HepG2 (cell line): ENCODE measurements at regions not wholly inside any gene's neighbourhood (a gene's known extent, or its start where the extent isn't known, plus 50 kb on each side); places are given as distances from the start of the nearest gene placed in this dataset.

Source experiments
- ATAC-seq: fragments of 200-7000 bp; cut with Tn5 transposase; 3 replicates; pipeline ENCODE4 v1.9.1; 2020; ENCODE audit warnings: mild to moderate bottlenecking, moderate library complexity
- BruUV-seq: library from RNA; stranded (reverse); fragments of 400-500 nt; replicated peaks from 2 replicates; lab custom pipeline; 2021; lab: Mats Ljungman, UMichigan
- CTCF ChIA-PET: fragments of 300-600 bp; formaldehyde crosslinking; extraction: SDS; loops from one replicate; lab custom pipeline; 2021; ENCODE audit warnings: low total read pairs, inconsistent platforms, low intra/inter-chr PET ratio; lab: Yijun Ruan, JAX
- POLR2A ChIA-PET: fragments of 350-600 bp; sonication (Branson Sonifier 250); formaldehyde crosslinking; loops from one replicate; lab custom pipeline; 2020; ENCODE audit warnings: antibody characterized with exemption, inconsistent platforms; lab: Yijun Ruan, JAX
- DNase-seq: peaks from one replicate; pipeline ENCODE4 v3.0.0-alpha.2; 2015; ENCODE audit warnings: low spot score
- FAIRE-seq: peaks from 3 replicates; lab custom pipeline; 2011; peaks lifted over from hg19 to GRCh38; lab: Jason Lieb, UNC
- H2AFZ ChIP-seq: one replicate; pipeline ENCODE4 v1.6.1; 2011; ENCODE audit warnings: low read length, inconsistent platforms
- H3K27ac ChIP-seq: fragments of 300-600 bp; 3 replicates; pipeline ENCODE4 v1.8.0; 2011; ENCODE audit warnings: mixed run types, mild to moderate bottlenecking, mixed read lengths, low read length, inconsistent platforms; ENCODE audit not compliant: insufficient read depth; ENCODE audit errors: extremely low read length
- H3K27me3 ChIP-seq, 2 experiments: fragments of 200-600 bp in 1 of 2; 2 replicates in 1 of 2; 3 replicates in 1 of 2; pipeline versions ENCODE4 v1.6.0 to v1.8.0; 2011; ENCODE audit warnings: low read length in 2 of 2, mild to moderate bottlenecking in 2 of 2, moderate library complexity in 2 of 2, inconsistent platforms in 1 of 2; ENCODE audit not compliant: insufficient read depth in 2 of 2, control insufficient read depth in 1 of 2
- H3K36me3 ChIP-seq, 2 experiments: fragments of 200-600 bp in 1 of 2; replicated peaks in 1 of 2; 2 replicates in 1 of 2; 3 replicates in 1 of 2; pipeline versions ENCODE4 v1.5.1 to v1.8.0; 2011; ENCODE audit warnings: low read length in 2 of 2, inconsistent platforms in 1 of 2; ENCODE audit not compliant: insufficient read depth in 2 of 2, control insufficient read depth in 1 of 2
- H3K4me1 ChIP-seq: 2 replicates; pipeline ENCODE4 v1.5.1; 2012; ENCODE audit warnings: low read length, inconsistent platforms; ENCODE audit not compliant: insufficient read depth
- H3K4me2 ChIP-seq: 2 replicates; pipeline ENCODE4 v1.6.0; 2011; ENCODE audit warnings: low read depth, low read length, inconsistent platforms
- H3K4me3 ChIP-seq, 3 experiments: fragments of 200-600 bp in 1 of 3; sonication (generic), shearing (Covaris generic) in 1 of 3; replicated peaks in 1 of 3; 2 replicates each; pipeline ENCODE4 v1.5.1; 2011 to 2016; ENCODE audit warnings: low read length in 3 of 3, inconsistent platforms in 2 of 3, low read depth in 2 of 3, mild to moderate bottlenecking in 2 of 3, control low read depth in 1 of 3, mixed read lengths in 1 of 3; ENCODE audit not compliant: insufficient read depth in 1 of 3
- H3K79me2 ChIP-seq: one replicate; pipeline ENCODE4 v1.6.1; 2011; ENCODE audit warnings: low read length, inconsistent platforms; ENCODE audit not compliant: insufficient read depth
- H3K9ac ChIP-seq: 2 replicates; pipeline ENCODE4 v1.6.0; 2011; ENCODE audit warnings: mild to moderate bottlenecking, low read depth, low read length, inconsistent platforms; ENCODE audit not compliant: insufficient read depth
- H3K9me3 ChIP-seq: 2 replicates; pipeline ENCODE4 v1.5.1; 2012; ENCODE audit warnings: mild to moderate bottlenecking, low read length
- H4K20me1 ChIP-seq: 2 replicates; pipeline ENCODE4 v1.6.0; 2011; ENCODE audit warnings: inconsistent platforms, mild to moderate bottlenecking, low read length, moderate library complexity; ENCODE audit not compliant: insufficient read depth
- CEBPB ChIP-seq: IDR thresholded peaks from 2 replicates; pipeline ENCODE4 v1.6.1; 2011; ENCODE audit warnings: low read depth, low read length, improper control_type of control experiment, borderline replicate concordance
- CEBPG ChIP-seq: IDR thresholded peaks from 2 replicates; pipeline ENCODE4 v1.6.1; 2016
- EP300 ChIP-seq, 3 experiments: sonication (generic) in 1 of 3; formaldehyde crosslinking in 1 of 3; IDR thresholded peaks; 2 replicates each; pipeline versions ENCODE4 v1.5.1 to v1.6.1; 2011 to 2020; ENCODE audit warnings: low read depth in 2 of 3, low read length in 2 of 3, borderline replicate concordance in 1 of 3, improper control_type of control experiment in 1 of 3, mild to moderate bottlenecking in 1 of 3, missing genetic modification reagents in 1 of 3, moderate library complexity in 1 of 3
- GABPB1 ChIP-seq: IDR thresholded peaks from 2 replicates; pipeline ENCODE4 v1.6.1; 2016; ENCODE audit warnings: mild to moderate bottlenecking, missing genetic modification reagents, moderate library complexity, missing compliant biosample characterization
- HDAC2 ChIP-seq: sonication (generic); formaldehyde crosslinking; IDR thresholded peaks from 2 replicates; pipeline ENCODE4 v1.4.0; 2020; ENCODE audit warnings: missing genetic modification reagents
- MAFK ChIP-seq, 2 experiments: IDR thresholded peaks in 1 of 2; conservative IDR thresholded peaks in 1 of 2; 2 replicates each; pipeline ENCODE4 v1.6.1; 2011; ENCODE audit warnings: improper control_type of control experiment in 2 of 2, low read length in 2 of 2
- SALL1 ChIP-seq: sonication (generic); formaldehyde crosslinking; IDR thresholded peaks from 2 replicates; pipeline ENCODE4 v1.8.0; 2022; ENCODE audit warnings: mild to moderate bottlenecking, missing genetic modification reagents
- SRSF4 ChIP-seq: fragments of 200-400 bp; formaldehyde crosslinking; IDR thresholded peaks from one replicate; pipeline ENCODE4 v1.6.1; 2018; ENCODE audit warnings: mild to moderate bottlenecking, low read depth, low read length, moderate library complexity; ENCODE audit not compliant: poor library complexity, severe bottlenecking
- ZEB1 ChIP-seq: IDR thresholded peaks from 2 replicates; pipeline ENCODE4 v1.6.1; 2012; ENCODE audit warnings: mild to moderate bottlenecking, low read depth, inconsistent platforms; ENCODE audit not compliant: insufficient replicate concordance
- ZNF33B ChIP-seq: sonication (generic); formaldehyde crosslinking; IDR thresholded peaks from 2 replicates; pipeline ENCODE4 v1.5.1; 2020; ENCODE audit warnings: mild to moderate bottlenecking, missing genetic modification reagents
- ZNF350 ChIP-seq: sonication (generic); formaldehyde crosslinking; IDR thresholded peaks from 2 replicates; pipeline ENCODE4 v1.4.0; 2020; ENCODE audit warnings: mild to moderate bottlenecking, low read depth, missing genetic modification reagents, borderline replicate concordance
- ZNF660 ChIP-seq: sonication (generic); formaldehyde crosslinking; IDR thresholded peaks from 2 replicates; pipeline ENCODE4 v1.5.1; 2020; ENCODE audit warnings: mild to moderate bottlenecking, low read depth, missing genetic modification reagents, borderline replicate concordance
- WGBS: methylation state at CpG from one replicate; pipeline ENCODE4 v1.1.6; 2017; ENCODE audit warnings: low lambda C conversion rate; 5-methylcytosine and 5-hydroxymethylcytosine counted together
- in situ Hi-C: cut with HindIII; loops from 2 replicates; pipeline ENCODE4 v1.10.0; 2017; ENCODE audit warnings: low pct_unique_long_range_greater_than_20kb; ENCODE audit not compliant: extremely low pct_ligation_motif_present
- intact Hi-C: fragments of 100-400 bp; cut with micrococcal nuclease; formaldehyde crosslinking; loops from one replicate; pipeline ENCODE4 v1.10.0; 2022; ENCODE audit not compliant: unreplicated experiment
- TF ChIP-seq, protein P1 (sequence below): sonication (generic); formaldehyde crosslinking; IDR thresholded peaks from 2 replicates; pipeline ENCODE4 v1.9.0; 2022; ENCODE audit warnings: low read depth, missing genetic modification reagents
- TF ChIP-seq, protein P2 (sequence below): sonication (generic); formaldehyde crosslinking; IDR thresholded peaks from 2 replicates; pipeline ENCODE4 v1.4.0; 2020; ENCODE audit warnings: missing genetic modification reagents
- TF ChIP-seq, protein P3 (sequence below): sonication (generic); formaldehyde crosslinking; IDR thresholded peaks from 2 replicates; pipeline ENCODE4 v1.4.0; 2020; ENCODE audit warnings: missing genetic modification reagents

DNA sequence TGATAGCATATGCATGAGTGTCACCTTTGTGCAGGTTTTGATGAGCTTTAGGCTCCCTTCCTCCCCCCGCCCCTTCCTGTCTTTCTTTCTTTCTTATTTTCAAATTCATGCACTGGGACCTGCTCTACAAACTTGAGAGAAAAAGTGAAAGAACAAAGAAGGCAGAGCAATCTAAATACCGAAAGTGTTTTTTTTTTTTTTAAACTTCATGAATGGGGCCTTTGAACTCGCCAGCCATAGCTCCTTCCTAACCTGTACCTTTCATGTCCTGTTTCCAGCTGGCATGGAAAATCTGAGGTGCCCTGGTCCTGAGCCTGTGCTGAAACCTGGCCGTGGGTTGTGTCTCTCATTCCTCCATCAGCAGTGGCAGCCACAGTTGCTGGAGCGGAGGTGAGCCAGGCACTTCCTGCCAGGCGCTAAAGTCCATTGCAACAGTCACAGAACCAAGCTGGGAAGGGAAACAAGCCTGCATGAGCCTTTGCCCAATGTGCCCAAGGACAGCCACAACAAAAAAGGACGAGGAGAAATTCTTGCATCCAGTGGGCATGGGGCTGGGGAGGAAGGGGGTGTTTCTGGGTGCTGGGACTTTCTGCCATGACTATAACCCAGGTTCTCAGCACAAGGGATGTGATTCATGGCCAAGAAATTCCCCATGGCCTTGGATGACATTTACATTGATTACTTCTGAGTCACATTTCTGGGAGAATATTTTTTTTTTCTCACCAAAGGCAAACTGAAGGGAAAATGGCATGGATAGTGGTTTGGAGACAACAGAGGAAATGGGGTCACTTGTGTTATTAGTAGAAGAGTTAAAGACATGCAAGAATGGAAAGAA is 102.7 kb downstream of the TMEM30B start:
- H3K4me1 ChIP-seq = peaks cover 31% of the 10 kb centered on the region
- in situ Hi-C loops (loop anchor here (25.0 kb wide), 1 partner anchor 141 kb away; no protein-coding TSS in a partner anchor), intact Hi-C loops (loop anchor here (1.0 kb wide), 1 partner anchor 76 kb away; no protein-coding TSS in a partner anchor)
- peak; percentile 85 for DNase-seq
- H3K4me2 ChIP-seq = peak overlapping the region; percentile 86
- H2AFZ ChIP-seq = peak overlapping the region; percentile 52
- TSS peak; percentile 72 for BruUV-seq
- H3K27ac ChIP-seq = peak overlapping the region; percentile 59
- 17% methylated on average over 6 of the region's 7 CpGs for WGBS
- H3K9ac ChIP-seq = peak overlapping the region; percentile 63
- H3K27me3 ChIP-seq = no peaks in the 10 kb centered on the region
- peak overlapping the region; percentile 39 to 59 (median 43) for H3K4me3 ChIP-seq
- H4K20me1 ChIP-seq = no peaks in the 10 kb centered on the region
- FAIRE-seq = peak; percentile 39
- ATAC-seq = peak; percentile 86
- CTCF ChIA-PET = no interaction called here
- H3K36me3 ChIP-seq = no peaks in the 10 kb centered on the region
- H3K79me2 ChIP-seq = no peaks in the 10 kb centered on the region
- no peaks in the 10 kb centered on the region for H3K9me3 ChIP-seq
- POLR2A ChIA-PET = interaction anchor here (1.0 to 2.3 kb wide), 6 partner anchors 11 to 516 kb away, joined by 3 to 9 read pairs (median 3); partner anchors contain the start of genes SLC38A6 and TRMT5
- peak; percentile 62 for TF ChIP-seq GABPB1 (CRISPR knock-in tag)
- peak; percentile 31; the same call in 1 of the 2 replicates for TF ChIP-seq CEBPB
- TF ChIP-seq, protein P1, sequence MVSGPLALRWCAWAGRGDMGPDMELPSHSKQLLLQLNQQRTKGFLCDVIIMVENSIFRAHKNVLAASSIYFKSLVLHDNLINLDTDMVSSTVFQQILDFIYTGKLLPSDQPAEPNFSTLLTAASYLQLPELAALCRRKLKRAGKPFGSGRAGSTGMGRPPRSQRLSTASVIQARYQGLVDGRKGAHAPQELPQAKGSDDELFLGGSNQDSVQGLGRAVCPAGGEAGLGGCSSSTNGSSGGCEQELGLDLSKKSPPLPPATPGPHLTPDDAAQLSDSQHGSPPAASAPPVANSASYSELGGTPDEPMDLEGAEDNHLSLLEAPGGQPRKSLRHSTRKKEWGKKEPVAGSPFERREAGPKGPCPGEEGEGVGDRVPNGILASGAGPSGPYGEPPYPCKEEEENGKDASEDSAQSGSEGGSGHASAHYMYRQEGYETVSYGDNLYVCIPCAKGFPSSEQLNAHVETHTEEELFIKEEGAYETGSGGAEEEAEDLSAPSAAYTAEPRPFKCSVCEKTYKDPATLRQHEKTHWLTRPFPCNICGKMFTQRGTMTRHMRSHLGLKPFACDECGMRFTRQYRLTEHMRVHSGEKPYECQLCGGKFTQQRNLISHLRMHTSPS (CRISPR knock-in tag) = peak; percentile 91
- peak; percentile 39; the same call in 1 of the 2 replicates for TF ChIP-seq SALL1 (CRISPR knock-in tag)
- 0 out of 2 replicates have a peak, but pooled peaks have one; percentile 35 for TF ChIP-seq CEBPG
- TF ChIP-seq ZNF33B (CRISPR knock-in tag) = no peak
- TF ChIP-seq, protein P2, sequence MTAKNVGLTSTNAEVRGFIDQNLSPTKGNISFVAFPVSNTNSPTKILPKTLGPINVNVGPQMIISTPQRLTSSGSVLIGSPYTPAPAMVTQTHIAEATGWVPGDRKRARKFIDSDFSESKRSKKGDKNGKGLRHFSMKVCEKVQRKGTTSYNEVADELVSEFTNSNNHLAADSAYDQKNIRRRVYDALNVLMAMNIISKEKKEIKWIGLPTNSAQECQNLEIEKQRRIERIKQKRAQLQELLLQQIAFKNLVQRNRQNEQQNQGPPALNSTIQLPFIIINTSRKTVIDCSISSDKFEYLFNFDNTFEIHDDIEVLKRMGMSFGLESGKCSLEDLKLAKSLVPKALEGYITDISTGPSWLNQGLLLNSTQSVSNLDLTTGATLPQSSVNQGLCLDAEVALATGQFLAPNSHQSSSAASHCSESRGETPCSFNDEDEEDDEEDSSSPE (CRISPR knock-in tag) = no peak
- TF ChIP-seq EP300 (IDR thresholded peaks at IDR 0.05; ENCODE audit: low read depth in 2 of 2, low read length in 2 of 2) = peak; percentile 7 to 67; a peak in 1 of 4 replicates
- no peak; the same call in 1 of the 2 replicates for TF ChIP-seq EP300 (CRISPR knock-in tag; IDR thresholded peaks at IDR 0.05; ENCODE audit: borderline replicate concordance)
- no peak for TF ChIP-seq ZNF350
- no peak for TF ChIP-seq MAFK (conservative IDR thresholded peaks at IDR 0.05 in 1 of 2, IDR thresholded peaks at IDR 0.05 in 1 of 2; ENCODE audit: low read length in 2 of 2)
- no peak for TF ChIP-seq HDAC2
- TF ChIP-seq SRSF4 = no peak
- no peak for TF ChIP-seq ZEB1
- no peak for TF ChIP-seq ZNF660
- TF ChIP-seq, protein P3, sequence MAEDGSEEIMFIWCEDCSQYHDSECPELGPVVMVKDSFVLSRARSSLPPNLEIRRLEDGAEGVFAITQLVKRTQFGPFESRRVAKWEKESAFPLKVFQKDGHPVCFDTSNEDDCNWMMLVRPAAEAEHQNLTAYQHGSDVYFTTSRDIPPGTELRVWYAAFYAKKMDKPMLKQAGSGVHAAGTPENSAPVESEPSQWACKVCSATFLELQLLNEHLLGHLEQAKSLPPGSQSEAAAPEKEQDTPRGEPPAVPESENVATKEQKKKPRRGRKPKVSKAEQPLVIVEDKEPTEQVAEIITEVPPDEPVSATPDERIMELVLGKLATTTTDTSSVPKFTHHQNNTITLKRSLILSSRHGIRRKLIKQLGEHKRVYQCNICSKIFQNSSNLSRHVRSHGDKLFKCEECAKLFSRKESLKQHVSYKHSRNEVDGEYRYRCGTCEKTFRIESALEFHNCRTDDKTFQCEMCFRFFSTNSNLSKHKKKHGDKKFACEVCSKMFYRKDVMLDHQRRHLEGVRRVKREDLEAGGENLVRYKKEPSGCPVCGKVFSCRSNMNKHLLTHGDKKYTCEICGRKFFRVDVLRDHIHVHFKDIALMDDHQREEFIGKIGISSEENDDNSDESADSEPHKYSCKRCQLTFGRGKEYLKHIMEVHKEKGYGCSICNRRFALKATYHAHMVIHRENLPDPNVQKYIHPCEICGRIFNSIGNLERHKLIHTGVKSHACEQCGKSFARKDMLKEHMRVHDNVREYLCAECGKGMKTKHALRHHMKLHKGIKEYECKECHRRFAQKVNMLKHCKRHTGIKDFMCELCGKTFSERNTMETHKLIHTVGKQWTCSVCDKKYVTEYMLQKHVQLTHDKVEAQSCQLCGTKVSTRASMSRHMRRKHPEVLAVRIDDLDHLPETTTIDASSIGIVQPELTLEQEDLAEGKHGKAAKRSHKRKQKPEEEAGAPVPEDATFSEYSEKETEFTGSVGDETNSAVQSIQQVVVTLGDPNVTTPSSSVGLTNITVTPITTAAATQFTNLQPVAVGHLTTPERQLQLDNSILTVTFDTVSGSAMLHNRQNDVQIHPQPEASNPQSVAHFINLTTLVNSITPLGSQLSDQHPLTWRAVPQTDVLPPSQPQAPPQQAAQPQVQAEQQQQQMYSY = no peak
